SU-DHL-6 (cell line): ENCODE measurements at regions not wholly inside any gene's neighbourhood (a gene's known extent, or its start where the extent isn't known, plus 50 kb on each side); places are given as distances from the start of the nearest gene placed in this dataset.

ENCODE experiments used
- H2AFZ ChIP-seq: fragments of 200-600 bp; sonication (generic); 2 replicates; pipeline ENCODE4 v1.6.1; 2014; ENCODE audit warnings: low read depth, mild to moderate bottlenecking, moderate library complexity, mixed read lengths, antibody characterized with exemption, low read length; ENCODE audit not compliant: severe bottlenecking
- H3F3A ChIP-seq: fragments of 200-600 bp; shearing (Covaris generic); 2 replicates; pipeline ENCODE4 v1.6.0; 2016; ENCODE audit warnings: antibody characterized with exemption, mild to moderate bottlenecking; ENCODE audit not compliant: insufficient read depth
- H3K27ac ChIP-seq: fragments of 200-600 bp; sonication (generic); 2 replicates; pipeline ENCODE4 v1.5.1; 2016; ENCODE audit warnings: low read depth, mild to moderate bottlenecking, low read length, moderate library complexity, mixed read lengths
- H3K27me3 ChIP-seq: fragments of 200-600 bp; sonication (generic), shearing (Covaris generic); 2 replicates; pipeline ENCODE4 v1.6.0; 2014; ENCODE audit warnings: mild to moderate bottlenecking, low read length
- H3K36me3 ChIP-seq: fragments of 200-600 bp; sonication (generic); 2 replicates; pipeline ENCODE4 v1.6.1; 2014; ENCODE audit warnings: mild to moderate bottlenecking, low read length, mixed read lengths
- H3K4me2 ChIP-seq: fragments of 300-600, 200-600 bp; shearing (Covaris generic), sonication (generic); 2 replicates; pipeline ENCODE4 v1.6.0; 2014; ENCODE audit warnings: low read length, low read depth, mild to moderate bottlenecking; ENCODE audit not compliant: poor library complexity, severe bottlenecking
- H3K4me3 ChIP-seq: fragments of 200-600 bp; sonication (generic); 2 replicates; pipeline ENCODE4 v1.5.1; 2014; ENCODE audit warnings: antibody characterized with exemption, low read length, mild to moderate bottlenecking, mixed read lengths; ENCODE audit not compliant: insufficient read depth, poor library complexity, severe bottlenecking
- H3K79me2 ChIP-seq: fragments of 200-600 bp; sonication (generic); 2 replicates; pipeline ENCODE4 v1.6.1; 2014; ENCODE audit warnings: mild to moderate bottlenecking, low read length, moderate library complexity; ENCODE audit not compliant: insufficient read depth
- H3K9ac ChIP-seq: fragments of 200-600 bp; sonication (generic); 2 replicates; pipeline ENCODE4 v1.7.0; 2014; ENCODE audit warnings: mild to moderate bottlenecking, low read length
- H3K9me2 ChIP-seq: fragments of 200-600 bp; sonication (generic); replicated peaks from 2 replicates; pipeline ENCODE4 v1.6.1; 2014; ENCODE audit warnings: low read length; ENCODE audit not compliant: insufficient read depth
- H3K9me3 ChIP-seq: fragments of 200-600 bp; sonication (generic); 2 replicates; pipeline ENCODE4 v1.6.1; 2014; ENCODE audit warnings: low read length, mixed read lengths; ENCODE audit not compliant: insufficient read depth
- H4K20me1 ChIP-seq: fragments of 200-600 bp; sonication (generic); 2 replicates; pipeline ENCODE4 v1.6.1; 2014; ENCODE audit warnings: low read depth, mild to moderate bottlenecking, antibody characterized with exemption, low read length, moderate library complexity, mixed read lengths
- EZH2phosphoT487 ChIP-seq: fragments of 200-600 bp; sonication (generic), shearing (Covaris generic); conservative IDR thresholded peaks from 2 replicates; pipeline ENCODE4 v1.6.1; 2018; ENCODE audit warnings: mild to moderate bottlenecking, antibody characterized with exemption, low read length, moderate library complexity, mixed read lengths
- TF ChIP-seq, protein P1 (sequence below): fragments of 200-600 bp; sonication (generic); IDR thresholded peaks from one replicate; pipeline ENCODE4 v1.5.1; 2017; ENCODE audit warnings: antibody characterized with exemption, mild to moderate bottlenecking, low read length, moderate library complexity; ENCODE audit not compliant: insufficient read depth, poor library complexity, severe bottlenecking

GRCh38 chr2:209240204-209240603, 183.6 kb upstream of the MAP2 start:
- no peaks in the 10 kb centered on the region for H3K36me3 ChIP-seq
- no peak overlapping the region for H3K27ac ChIP-seq
- H3K4me2 ChIP-seq = no peak overlapping the region
- no peak overlapping the region for H3K4me3 ChIP-seq
- H3K79me2 ChIP-seq = no peaks in the 10 kb centered on the region
- H3K9ac ChIP-seq = no peak overlapping the region
- no peak for TF ChIP-seq EZH2phosphoT487
- TF ChIP-seq, protein P1, sequence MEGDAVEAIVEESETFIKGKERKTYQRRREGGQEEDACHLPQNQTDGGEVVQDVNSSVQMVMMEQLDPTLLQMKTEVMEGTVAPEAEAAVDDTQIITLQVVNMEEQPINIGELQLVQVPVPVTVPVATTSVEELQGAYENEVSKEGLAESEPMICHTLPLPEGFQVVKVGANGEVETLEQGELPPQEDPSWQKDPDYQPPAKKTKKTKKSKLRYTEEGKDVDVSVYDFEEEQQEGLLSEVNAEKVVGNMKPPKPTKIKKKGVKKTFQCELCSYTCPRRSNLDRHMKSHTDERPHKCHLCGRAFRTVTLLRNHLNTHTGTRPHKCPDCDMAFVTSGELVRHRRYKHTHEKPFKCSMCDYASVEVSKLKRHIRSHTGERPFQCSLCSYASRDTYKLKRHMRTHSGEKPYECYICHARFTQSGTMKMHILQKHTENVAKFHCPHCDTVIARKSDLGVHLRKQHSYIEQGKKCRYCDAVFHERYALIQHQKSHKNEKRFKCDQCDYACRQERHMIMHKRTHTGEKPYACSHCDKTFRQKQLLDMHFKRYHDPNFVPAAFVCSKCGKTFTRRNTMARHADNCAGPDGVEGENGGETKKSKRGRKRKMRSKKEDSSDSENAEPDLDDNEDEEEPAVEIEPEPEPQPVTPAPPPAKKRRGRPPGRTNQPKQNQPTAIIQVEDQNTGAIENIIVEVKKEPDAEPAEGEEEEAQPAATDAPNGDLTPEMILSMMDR = no peak
- H4K20me1 ChIP-seq = no peaks in the 10 kb centered on the region
- H3F3A ChIP-seq = no peaks in the 10 kb centered on the region
- H3K27me3 ChIP-seq = no peaks in the 10 kb centered on the region
- H3K9me2 ChIP-seq = no peaks in the 10 kb centered on the region
- no peak overlapping the region for H2AFZ ChIP-seq
- no peaks in the 10 kb centered on the region for H3K9me3 ChIP-seq

GRCh38 chr2:209253544-209253943, 170.3 kb upstream of the MAP2 start:
- H3K36me3 ChIP-seq = no peaks in the 10 kb centered on the region
- H3K9ac ChIP-seq = no peak overlapping the region
- H3K27ac ChIP-seq = no peak overlapping the region
- H3K9me2 ChIP-seq = no peaks in the 10 kb centered on the region
- H4K20me1 ChIP-seq = no peaks in the 10 kb centered on the region
- H3K27me3 ChIP-seq = no peaks in the 10 kb centered on the region
- H3K4me3 ChIP-seq = no peak overlapping the region
- H3K4me2 ChIP-seq = no peak overlapping the region
- no peaks in the 10 kb centered on the region for H3K79me2 ChIP-seq
- no peaks in the 10 kb centered on the region for H3K9me3 ChIP-seq
- no peaks in the 10 kb centered on the region for H3F3A ChIP-seq
- H2AFZ ChIP-seq = no peak overlapping the region
- TF ChIP-seq, protein P1 = no peak
- no peak for TF ChIP-seq EZH2phosphoT487

GRCh38 chr2:209259767-209260166, 164.1 kb upstream of the MAP2 start:
- Histone ChIP-seq H3K79me2 (no peaks in the 10 kb centered on the region), H3F3A (no peaks in the 10 kb centered on the region), H3K9ac (no peak overlapping the region), H3K4me3 (no peak overlapping the region), H3K27me3 (no peaks in the 10 kb centered on the region), H3K4me2 (no peak overlapping the region), H3K27ac (no peak overlapping the region), H3K9me3 (no peaks in the 10 kb centered on the region), H3K9me2 (no peaks in the 10 kb centered on the region), H3K36me3 (no peaks in the 10 kb centered on the region), H2AFZ (no peak overlapping the region), H4K20me1 (no peaks in the 10 kb centered on the region)
- TF ChIP-seq EZH2phosphoT487 = no peak
- TF ChIP-seq, protein P1 = no peak
